Large intestine (tissue), 3 donors: ENCODE measurements at regions not wholly inside any gene's neighbourhood (a gene's known extent, or its start where the extent isn't known, plus 50 kb on each side); places are given as distances from the start of the nearest gene placed in this dataset.

Source experiments
- DNase-seq, 2 donors: peaks; one replicate each; pipeline versions ENCODE4 v3.0.0 to v3.0.0-alpha.2; 2013
- H3K27ac ChIP-seq: one replicate; pipeline ENCODE4 v1.5.1; 2013; ENCODE audit warnings: low read length
- H3K27me3 ChIP-seq: 2 replicates; pipeline ENCODE4 v1.6.1; 2013; ENCODE audit warnings: low read length; ENCODE audit not compliant: control insufficient read depth, insufficient read depth
- H3K36me3 ChIP-seq: 2 replicates; pipeline ENCODE4 v1.6.1; 2013; ENCODE audit warnings: low read length; ENCODE audit not compliant: control insufficient read depth, insufficient read depth
- H3K4me1 ChIP-seq: one replicate; pipeline ENCODE4 v1.6.1; 2013; ENCODE audit warnings: low read length; ENCODE audit not compliant: control insufficient read depth, insufficient read depth
- H3K4me3 ChIP-seq: one replicate; pipeline ENCODE4 v1.5.1; 2013; ENCODE audit warnings: low read length
- H3K9me3 ChIP-seq: one replicate; pipeline ENCODE4 v1.6.1; 2013; ENCODE audit warnings: mild to moderate bottlenecking, low read depth, low read length, moderate library complexity; ENCODE audit not compliant: control insufficient read depth
- WGBS: methylation state at CpG from one replicate; pipeline ENCODE4 v1.1.5; 2013; ENCODE audit warnings: low lambda C conversion rate; ENCODE audit not compliant: insufficient coverage; 5-methylcytosine and 5-hydroxymethylcytosine counted together

GRCh38 chr6:170096803-170097504 is 193.9 kb downstream of the DLL1 start:
- Histone ChIP-seq H3K4me1 (no peaks in the 10 kb centered on the region), H3K4me3 (no peak overlapping the region), H3K27me3 (no peaks in the 10 kb centered on the region), H3K9me3 (peaks cover 10% of the 10 kb centered on the region), H3K36me3 (no peaks in the 10 kb centered on the region), H3K27ac (no peak overlapping the region)
- DNase-seq, result no peak
- WGBS, result no CpG with 5 or more reads among the region's 22 CpGs

- DNase-seq, result no peak
- H3K4me1 ChIP-seq, result no peaks in the 10 kb centered on the region
- no peak overlapping the region for H3K27ac ChIP-seq
- no peaks in the 10 kb centered on the region for H3K27me3 ChIP-seq
- H3K4me3 ChIP-seq, result no peak overlapping the region
- no peaks in the 10 kb centered on the region for H3K36me3 ChIP-seq
- 40% methylated on average over 1 of the region's 23 CpGs for WGBS
- H3K9me3 ChIP-seq, result peaks cover 10% of the 10 kb centered on the region
Measured at GRCh38 chr6:170096191-170096802, 194.6 kb downstream of the DLL1 start.

GRCh38 chr6:170095273-170095981 is 195.5 kb downstream of the DLL1 start:
- no CpG with 5 or more reads among the region's 21 CpGs for WGBS
- no peaks in the 10 kb centered on the region for H3K36me3 ChIP-seq
- no peak for DNase-seq
- H3K9me3 ChIP-seq, result peaks cover 10% of the 10 kb centered on the region
- no peaks in the 10 kb centered on the region for H3K27me3 ChIP-seq
- no peak overlapping the region for H3K27ac ChIP-seq
- no peak overlapping the region for H3K4me3 ChIP-seq
- H3K4me1 ChIP-seq, result no peaks in the 10 kb centered on the region

GRCh38 chr6:170094686-170095272 is 196.1 kb downstream of the DLL1 start:
- H3K9me3 ChIP-seq, result peaks cover 10% of the 10 kb centered on the region
- no peaks in the 10 kb centered on the region for H3K4me1 ChIP-seq
- no peaks in the 10 kb centered on the region for H3K27me3 ChIP-seq
- no peak for DNase-seq
- WGBS, result no CpG with 5 or more reads among the region's 9 CpGs
- H3K4me3 ChIP-seq, result no peak overlapping the region
- H3K36me3 ChIP-seq, result no peaks in the 10 kb centered on the region
- no peak overlapping the region for H3K27ac ChIP-seq

GRCh38 chr6:170093658-170094596 is 197.0 kb downstream of the DLL1 start:
- H3K4me1 ChIP-seq, result no peaks in the 10 kb centered on the region
- no peak for DNase-seq
- H3K4me3 ChIP-seq, result no peak overlapping the region
- H3K36me3 ChIP-seq, result no peaks in the 10 kb centered on the region
- WGBS, result 90% methylated on average over 8 of the region's 37 CpGs
- H3K27me3 ChIP-seq, result no peaks in the 10 kb centered on the region
- H3K9me3 ChIP-seq, result peaks cover 10% of the 10 kb centered on the region
- no peak overlapping the region for H3K27ac ChIP-seq

GRCh38 chr6:170093276-170093657 is 197.6 kb downstream of the DLL1 start:
- H3K36me3 ChIP-seq, result no peaks in the 10 kb centered on the region
- H3K27me3 ChIP-seq, result no peaks in the 10 kb centered on the region
- DNase-seq, result no peak
- no peak overlapping the region for H3K27ac ChIP-seq
- H3K4me1 ChIP-seq, result no peaks in the 10 kb centered on the region
- H3K9me3 ChIP-seq, result peaks cover 10% of the 10 kb centered on the region
- H3K4me3 ChIP-seq, result no peak overlapping the region
- WGBS, result no CpG with 5 or more reads among the region's 17 CpGs

GRCh38 chr6:170092826-170093225 is 198.1 kb downstream of the DLL1 start:
- 20% methylated on average over 1 of the region's 15 CpGs for WGBS
- Histone ChIP-seq H3K4me3 (no peak overlapping the region), H3K36me3 (no peaks in the 10 kb centered on the region), H3K27me3 (no peaks in the 10 kb centered on the region), H3K27ac (no peak overlapping the region), H3K4me1 (no peaks in the 10 kb centered on the region), H3K9me3 (peaks cover 14% of the 10 kb centered on the region)
- no peak for DNase-seq

- Histone ChIP-seq H3K36me3 (no peaks in the 10 kb centered on the region), H3K27ac (no peak overlapping the region), H3K9me3 (peaks cover 14% of the 10 kb centered on the region), H3K4me1 (no peaks in the 10 kb centered on the region), H3K4me3 (no peak overlapping the region), H3K27me3 (no peaks in the 10 kb centered on the region)
- WGBS, result no CpG with 5 or more reads among the region's 30 CpGs
- DNase-seq, result no peak
Measured at GRCh38 chr6:170091639-170092579, 199.0 kb downstream of the DLL1 start.

- Histone ChIP-seq H3K4me3 (no peak overlapping the region), H3K9me3 (peaks cover 14% of the 10 kb centered on the region), H3K36me3 (no peaks in the 10 kb centered on the region), H3K27me3 (no peaks in the 10 kb centered on the region), H3K27ac (no peak overlapping the region), H3K4me1 (no peaks in the 10 kb centered on the region)
- no CpG with 5 or more reads among the region's 18 CpGs for WGBS
- no peak for DNase-seq
Measured at GRCh38 chr6:170091000-170091638, 199.8 kb downstream of the DLL1 start.
